NCI-H345 treated with DMSO at 0.1 percent for 48 hours (cell line): ENCODE measurements at regions not wholly inside any gene's neighbourhood (a gene's known extent, or its start where the extent isn't known, plus 50 kb on each side); places are given as distances from the start of the nearest gene placed in this dataset.
"Not testable (repeated sequence)": the region's sequence is repeated elsewhere in the genome, so short reads cannot be mapped to it uniquely, and the experiment has no call there.

Experiments used
- DNase-seq: peaks from one replicate; lab custom pipeline; 2025; ENCODE audit not compliant: unreplicated experiment; lab: John Stamatoyannopoulos, UW

DNA sequence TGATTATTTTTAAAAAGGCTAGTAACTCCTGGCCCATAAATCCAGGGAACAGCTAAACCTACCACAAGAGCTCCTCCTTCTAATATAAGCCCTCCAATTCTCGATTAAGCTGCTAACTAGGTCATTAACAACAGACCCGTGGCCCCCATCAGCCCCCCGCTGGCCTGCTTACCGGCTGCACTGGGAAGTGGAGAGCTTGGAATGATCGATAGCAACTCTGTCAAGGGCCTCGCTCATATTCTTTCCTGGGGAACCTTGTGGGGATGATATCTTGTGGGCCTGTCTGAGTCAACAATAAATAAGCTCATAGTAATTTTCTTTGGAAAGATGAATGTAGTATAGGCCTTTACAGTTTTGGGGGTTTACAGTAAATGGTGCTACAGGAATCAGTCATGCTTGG lies 353.5 kb downstream of the TCERG1L start:
- no peak for DNase-seq

DNA sequence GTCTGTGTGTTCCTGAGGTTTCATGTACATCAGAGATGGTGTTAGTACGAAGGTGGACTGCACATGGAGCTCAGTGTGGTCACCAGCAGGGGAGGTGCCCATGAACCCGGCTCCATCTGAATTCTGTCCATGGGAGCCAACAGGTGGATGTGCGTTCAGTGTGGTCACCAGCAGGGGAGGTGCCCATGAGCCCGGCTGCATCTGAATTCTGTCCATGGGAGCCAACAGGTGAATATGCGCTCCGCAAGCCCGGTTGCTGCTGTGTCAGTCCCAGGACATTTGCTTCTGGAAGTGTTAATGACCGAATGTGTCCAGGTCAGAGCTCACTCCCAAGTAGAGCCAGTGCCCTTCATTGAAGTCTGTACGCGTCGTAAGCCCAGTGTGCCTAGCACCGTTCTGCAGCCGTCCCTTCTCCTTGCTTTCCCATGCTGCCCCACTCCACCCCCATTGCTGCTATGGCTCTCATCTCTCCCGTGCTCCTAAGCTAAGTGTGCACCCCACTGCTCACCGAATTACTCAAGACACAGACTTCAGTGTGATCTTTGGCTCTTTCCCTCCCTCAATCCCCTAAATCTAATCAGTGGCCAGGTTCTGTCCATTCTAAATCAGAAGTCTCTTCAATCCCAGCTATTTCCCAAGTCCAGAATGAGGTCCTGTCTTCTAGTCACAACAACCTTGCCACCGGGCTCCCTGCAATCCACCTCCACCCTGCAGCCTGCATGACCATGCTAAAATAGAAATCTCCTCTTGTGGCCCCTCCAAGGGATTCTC lies 352.4 kb downstream of the TCERG1L start:
- no peak for DNase-seq

DNA sequence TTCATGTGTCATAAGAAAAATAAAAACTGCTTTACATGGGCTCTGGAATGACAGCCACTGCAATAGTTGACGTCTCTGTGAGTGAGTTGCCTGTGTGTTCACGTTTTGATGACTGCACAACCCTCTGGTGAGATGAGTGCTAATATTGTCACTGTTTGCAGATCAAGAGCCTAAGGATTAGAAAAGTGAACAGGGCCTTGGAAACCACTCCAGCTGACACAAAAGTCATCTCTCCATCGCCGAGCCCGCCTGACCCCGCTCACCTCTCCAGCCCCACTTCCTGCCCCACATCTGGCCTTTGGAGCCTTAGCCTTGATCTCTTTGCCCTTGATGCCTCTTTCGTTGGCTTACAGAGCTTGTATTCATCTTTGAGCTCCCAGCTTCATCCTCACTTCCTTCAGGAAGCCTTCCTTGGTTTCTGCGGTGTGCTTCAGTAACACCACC lies 351.7 kb downstream of the TCERG1L start:
- no peak for DNase-seq

DNA sequence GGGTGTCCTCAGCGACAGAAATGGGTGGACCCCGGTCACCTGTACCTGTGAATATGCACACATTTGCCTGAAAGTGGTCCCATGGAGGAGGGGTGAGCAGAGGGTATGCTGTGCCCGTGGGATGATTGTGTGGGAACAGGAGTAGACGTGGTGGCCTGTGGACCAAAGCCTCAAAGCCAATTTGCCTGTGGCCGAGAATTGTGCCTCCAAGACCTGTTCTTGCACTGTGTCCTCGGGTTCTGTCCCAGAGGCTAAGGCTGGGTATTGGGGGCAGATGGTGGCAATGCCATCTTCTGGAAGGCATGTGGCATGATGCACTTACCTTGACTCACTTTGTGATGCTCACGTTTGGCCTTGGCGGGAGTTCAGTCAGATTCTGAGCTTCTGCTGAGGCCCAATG lies 351.0 kb downstream of the TCERG1L start:
- no peak for DNase-seq

DNA sequence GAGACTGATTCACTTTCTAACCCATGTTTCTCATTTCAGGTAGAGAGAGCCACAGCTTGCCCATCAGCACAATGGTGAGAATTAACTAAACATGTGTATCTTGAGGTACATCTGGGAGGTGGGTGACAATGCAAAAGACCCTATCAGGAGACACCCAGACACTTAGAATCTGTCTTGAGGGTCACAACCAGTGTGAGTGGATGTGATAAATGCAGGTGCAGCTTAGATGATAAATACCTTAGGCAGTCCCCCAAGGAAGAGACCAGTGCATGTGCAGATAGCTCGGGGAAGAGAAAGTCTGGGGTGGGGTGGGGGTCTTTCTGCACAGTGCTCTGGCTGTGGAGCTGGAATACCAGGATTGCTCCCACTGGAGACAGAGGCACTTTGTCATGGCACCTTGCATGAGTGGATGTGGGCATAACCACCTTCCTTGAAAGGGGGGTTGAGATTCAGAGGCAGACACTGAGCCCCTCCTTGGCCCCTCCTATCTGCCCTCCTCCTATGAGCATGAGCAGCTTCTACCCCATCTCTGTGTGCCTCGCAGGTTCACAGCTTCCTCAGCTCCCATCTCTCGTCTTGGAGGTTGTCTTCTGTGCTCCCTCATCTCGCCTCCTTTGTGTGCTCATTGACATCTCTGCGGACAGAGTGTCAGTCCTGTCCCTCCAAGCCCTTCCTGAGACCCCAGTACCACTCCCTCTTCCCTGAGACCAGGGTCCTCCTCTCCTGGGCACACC lies 349.8 kb downstream of the TCERG1L start:
- no peak for DNase-seq

DNA sequence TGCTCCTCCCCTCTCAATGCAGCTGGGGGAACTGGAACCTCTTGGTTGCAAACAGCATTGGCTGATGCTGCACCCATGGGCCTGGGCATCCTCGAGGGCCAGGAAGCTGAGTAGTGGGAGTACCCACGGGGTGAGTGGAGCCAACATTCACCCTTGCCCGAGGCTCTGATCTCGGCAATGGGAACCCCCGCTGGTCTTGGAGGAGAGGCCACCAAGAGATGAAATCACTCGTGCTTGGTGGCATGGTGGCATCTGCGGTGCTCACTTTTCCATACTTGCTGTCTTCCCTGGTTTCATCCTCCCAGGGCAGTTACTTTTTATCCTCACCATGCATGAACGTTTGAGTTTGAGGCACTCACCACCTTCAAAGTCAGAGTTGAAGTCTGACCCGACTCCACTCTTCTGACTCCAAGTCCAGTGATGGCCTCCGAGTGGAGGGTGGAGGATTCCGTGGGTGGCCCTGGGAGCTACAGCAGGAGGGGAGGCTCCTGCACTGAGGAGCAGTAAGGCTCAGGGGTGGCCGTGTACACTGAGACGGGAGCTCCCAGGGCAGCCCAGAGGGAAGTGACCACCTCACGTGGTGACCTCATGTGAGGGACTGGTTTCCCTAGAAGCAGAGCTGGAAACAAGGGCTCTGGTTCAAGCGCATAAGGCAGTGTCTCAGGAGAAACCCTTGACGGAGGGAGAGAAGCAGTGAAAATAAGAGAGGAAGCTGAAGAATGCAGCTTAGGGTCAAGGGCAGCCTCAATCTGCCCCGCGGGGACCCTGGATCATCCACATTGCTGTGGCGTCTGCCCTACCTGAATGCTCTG lies 349.1 kb downstream of the TCERG1L start:
- no peak for DNase-seq

DNA sequence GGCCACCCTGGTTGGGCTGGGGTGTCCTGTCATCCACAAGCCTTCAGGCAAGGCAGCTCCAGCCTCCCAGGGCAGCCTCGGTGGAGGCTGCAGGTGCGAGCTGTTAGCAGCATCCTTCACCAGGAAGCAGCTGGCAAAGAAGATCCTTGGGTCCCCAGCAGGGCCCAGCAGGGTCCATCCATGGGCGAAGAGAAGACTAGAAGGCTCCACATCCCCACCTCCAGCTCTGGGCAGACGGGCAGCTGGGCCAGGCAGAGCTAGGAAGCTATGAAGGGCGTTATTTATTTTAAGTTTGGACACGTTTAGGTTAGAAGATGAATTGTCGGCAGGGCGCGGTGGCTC lies 348.5 kb downstream of the TCERG1L start:
- no peak for DNase-seq

DNA sequence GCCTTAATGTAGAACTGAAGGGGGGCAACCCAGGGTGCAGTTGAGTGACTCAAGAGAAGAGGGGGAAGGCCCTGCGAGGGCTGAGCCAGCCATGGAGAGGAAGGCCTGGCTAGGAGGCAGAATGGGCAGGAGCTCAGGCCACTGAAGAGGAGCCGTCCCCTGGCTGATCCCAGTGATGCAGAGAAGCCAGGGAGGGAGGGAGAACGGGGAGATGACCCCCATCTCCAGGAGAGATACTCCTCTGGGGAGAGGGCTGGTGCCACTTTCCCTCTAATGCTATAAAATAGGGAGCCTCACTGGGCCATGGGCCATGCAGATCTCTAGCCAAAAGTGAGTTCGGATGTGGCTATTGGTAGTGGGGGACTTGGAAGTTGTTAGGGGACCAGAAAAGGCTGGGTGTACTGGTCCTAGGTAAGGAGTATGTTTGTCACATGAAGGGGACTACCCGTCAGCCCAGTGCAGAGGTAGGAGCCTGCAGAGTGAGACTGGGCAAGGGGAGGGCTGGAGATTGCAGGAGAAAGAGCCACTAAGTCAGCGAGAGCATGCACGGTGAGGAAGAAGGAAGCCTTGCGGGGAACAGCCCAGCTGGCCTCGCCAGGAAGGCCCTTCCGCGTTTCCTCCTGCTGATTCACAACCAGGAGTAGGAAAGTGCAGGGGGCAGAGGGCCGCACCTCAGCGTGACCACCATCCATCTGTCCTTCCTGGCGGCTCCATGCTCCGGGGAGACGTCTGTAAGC lies 347.6 kb downstream of the TCERG1L start:
- DNase-seq = no peak

DNA sequence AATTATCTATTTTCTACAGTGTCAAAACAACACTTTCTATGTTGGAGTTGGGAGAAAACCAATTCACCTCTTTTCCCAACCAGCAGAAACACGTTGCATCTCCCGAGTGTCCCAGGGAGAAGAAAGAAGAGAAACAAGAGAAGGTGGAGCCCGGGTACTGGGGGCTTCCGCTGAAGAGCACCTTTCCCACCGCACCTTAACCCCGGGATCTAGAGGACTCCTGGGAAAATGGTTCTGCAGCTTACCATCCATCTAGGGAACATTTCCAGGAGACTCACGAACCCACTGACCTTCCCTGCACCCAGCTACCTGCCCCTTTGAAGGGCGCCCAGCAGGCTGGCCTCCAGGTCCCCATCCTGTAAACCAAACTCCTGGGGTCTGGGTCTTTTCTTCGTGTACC lies 346.8 kb downstream of the TCERG1L start:
- no peak for DNase-seq

DNA sequence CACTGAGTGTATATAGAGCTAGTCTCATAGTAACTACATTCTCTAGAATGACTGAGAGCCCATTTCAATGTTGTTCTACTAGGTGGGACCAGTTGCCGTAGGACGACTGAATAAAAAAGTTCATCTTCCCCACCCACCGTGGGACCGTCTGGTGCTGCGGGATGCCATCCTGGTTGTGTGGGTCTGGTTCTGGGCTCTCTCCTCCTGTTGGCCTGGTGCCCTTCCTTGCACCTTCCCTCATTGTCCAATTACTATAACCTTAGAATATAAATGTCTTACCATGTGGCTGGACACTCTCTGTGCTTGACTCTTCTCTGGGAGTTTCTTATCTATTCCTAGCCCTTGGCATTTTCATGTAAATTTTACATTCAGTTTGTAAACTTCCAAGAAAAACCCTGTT lies 344.4 kb downstream of the TCERG1L start:
- no peak for DNase-seq

DNA sequence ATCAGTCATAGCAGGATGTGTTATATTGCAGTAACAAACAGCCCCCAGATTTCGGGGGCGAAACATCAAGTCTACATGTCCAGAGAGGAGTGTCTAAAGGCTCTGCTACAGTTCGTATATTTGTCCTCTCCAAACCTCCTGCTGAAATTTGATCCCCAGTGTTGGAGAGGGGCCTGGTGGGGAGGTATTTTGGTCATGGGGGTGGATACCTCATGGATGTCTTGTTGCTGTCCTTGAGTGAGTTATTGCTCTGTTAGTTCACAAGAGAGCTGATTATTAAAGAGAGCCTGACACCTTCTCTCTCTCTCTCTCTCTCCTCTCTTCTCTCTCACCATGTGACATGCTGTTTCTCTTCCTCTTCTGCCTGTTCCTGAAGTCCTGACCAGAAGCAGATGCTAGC lies 343.7 kb downstream of the TCERG1L start:
- DNase-seq = no peak

DNA sequence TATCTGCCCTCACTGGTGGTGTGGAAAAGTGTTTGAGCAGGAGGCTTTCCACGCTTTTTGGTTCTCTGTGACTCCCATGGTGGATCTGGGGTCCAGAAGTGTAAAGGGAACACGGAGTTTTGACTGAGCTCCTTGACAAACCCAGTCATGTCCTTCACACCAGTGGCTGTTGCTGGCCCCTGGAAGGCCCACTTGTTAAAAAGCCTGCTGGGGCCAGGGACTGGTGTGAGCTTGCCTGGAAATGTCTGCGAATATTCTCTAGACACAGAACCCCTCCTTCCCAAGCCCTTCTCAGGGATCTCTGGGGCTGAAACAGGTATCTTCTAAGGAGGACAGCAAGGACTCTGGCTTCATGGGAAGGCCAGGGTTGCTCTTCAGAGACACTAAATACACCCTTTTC lies 343.0 kb downstream of the TCERG1L start:
- DNase-seq = no peak

DNA sequence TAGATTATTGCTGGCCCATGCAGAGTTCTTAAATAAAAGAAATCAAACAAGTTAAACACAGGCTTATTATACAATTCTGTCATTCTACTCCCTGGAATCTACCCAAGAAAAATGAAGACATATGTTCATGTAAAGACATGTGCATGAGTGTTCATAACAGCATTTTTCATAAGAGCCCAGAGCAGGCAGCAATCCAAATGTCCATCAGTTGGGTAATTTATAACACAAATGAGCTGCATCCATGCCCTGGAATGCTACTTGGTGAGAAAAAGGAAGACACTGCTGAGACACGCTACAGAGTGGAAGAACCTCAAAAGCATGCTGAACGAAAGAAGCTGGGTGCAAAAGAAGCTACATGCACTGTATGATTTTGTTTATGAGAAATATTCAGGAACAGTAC lies 342.6 kb downstream of the TCERG1L start:
- no peak for DNase-seq

DNA sequence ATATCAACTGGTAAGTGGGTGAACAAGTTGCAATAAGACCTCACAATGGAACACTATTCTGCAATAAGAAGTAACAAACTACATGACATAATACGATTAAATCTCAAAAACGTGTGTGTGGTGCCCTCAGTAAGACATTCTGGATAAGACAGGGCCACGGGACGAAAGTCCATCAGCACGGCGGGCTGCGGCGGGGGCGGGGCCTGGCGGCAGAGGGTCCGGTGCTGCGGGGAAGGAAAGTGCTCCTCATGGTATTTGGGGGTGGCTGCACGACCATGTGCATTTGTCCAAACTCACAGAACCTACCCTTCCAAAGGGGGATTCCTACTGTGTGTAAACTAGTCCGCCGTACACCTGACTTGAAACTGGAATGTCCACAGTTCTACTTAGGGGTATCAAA lies 341.8 kb downstream of the TCERG1L start:
- no peak for DNase-seq

DNA sequence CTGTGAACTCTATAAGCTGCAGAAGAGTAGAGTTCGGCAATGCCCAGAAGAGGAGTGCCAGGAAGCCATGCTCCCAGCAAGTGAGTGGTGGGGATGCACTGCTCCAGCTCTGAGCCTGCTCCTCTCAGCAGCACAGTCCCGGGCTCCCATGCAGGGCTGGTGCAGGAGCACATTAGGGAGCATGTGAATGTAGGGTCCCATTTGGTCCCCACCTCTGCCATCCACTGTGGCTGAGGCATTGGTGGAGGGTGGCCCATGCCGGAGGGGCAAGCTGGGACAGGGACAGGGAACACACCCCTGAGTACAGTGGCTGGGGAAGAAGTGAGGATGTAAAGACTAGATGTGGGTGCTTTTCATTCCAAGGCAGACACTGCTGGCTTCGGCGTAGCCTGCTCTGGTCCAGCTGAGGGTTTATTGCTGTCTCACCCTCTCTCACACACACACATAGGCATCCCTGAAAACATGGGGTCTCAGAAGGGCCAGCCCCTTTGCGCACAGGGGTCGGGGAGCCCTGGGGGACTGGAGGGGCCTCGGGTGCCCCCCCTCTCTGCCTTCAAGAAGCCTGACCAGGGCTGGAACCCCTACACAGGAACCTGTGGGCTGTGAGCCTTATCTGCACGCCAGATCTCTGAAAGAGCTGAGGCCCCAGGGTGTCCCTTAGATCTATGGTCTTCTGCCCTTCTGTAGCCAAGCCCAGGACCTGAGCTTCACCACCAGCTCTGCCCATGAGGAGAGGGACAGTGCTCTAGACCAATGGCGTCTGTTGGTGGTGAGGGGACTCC lies 341.0 kb downstream of the TCERG1L start:
- no peak for DNase-seq

DNA sequence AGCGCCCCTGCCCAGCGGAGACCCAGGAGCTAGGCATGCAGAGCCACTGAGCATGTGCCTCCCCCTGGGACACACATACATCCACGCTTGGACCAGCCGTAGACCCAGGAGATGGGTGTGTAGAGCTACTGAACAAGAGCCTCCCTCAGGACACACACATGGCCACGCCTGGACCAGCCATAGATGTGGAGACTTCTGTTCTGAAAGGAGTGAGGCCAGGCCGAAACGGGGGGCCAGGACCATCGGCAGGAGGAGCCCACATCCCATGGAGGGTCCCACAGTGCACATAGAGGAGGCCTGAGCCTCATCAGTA lies 340.4 kb downstream of the TCERG1L start:
- DNase-seq = no peak

DNA sequence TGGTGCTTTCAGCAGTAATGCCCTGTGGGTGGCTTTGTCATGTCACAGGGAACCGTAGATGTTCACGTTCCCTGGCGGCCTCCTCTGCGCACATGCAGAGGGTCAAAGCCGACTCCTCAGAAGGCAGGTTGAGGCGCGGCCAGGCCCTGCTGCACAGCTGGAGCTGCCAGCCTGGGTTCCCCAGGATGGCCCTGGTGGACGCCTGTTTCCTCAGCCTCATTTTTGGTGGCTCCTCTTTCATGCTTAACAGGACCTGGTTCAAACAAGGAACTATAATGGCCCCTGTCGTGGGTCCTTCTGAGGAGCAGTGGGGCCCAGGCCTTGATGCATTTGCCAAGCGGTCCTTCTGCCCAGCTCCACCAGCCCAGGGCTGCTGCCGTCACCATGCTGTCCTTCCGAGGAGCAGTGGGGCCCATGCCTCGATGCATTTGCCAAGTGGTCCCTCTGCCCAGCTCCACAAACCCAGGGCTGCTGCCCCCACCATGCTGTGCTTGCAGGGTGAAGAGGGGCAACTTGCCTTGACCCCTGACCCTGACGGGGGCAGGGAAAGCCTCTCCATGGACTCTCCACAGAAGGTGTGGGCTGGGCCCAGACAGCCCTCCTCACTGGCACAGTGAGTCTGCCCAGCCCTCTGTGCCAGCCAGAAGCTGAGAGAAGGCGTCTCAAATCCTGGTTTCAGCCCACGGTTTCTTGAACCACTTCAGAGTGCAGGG lies 338.2 kb downstream of the TCERG1L start:
- no peak for DNase-seq

DNA sequence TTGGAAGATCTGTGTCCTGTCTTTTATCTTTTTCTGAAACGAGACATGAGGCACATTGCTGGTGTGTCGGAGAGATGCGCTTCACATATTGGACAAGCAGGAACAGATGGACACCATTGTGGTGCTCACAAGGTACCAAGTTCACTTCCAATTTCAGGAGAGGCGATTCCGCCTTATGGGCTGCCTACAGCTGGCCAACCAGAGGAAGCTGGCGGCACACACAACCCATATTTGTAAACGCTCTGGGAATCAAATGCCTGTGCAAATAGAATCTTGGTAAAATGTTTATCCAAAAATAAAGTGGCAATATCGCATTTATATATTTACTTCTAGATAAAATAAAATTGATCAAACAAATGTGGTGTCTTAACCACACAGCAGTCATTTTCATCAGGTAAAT lies 337.4 kb downstream of the TCERG1L start:
- DNase-seq = no peak

DNA sequence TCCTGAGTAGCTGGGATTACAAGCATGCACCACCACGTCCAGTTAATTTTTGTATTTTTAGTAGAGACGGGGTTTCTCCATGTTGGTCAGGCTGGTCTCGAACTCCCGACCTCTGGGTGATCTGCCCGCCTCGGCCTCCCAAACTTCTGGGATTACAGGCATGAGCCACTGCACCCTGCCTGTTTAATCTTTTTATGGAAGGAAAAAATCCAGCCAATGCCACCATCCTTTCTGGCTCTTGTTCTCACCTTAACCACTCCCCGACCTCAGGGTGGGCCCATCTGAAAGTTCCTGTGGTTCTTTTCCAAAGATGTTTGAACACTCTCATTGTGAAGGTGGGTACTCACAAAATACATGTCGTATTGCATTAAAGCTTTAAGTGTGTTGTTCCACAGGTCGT lies 336.2 kb downstream of the TCERG1L start:
- DNase-seq = not testable (repeated sequence)

DNA sequence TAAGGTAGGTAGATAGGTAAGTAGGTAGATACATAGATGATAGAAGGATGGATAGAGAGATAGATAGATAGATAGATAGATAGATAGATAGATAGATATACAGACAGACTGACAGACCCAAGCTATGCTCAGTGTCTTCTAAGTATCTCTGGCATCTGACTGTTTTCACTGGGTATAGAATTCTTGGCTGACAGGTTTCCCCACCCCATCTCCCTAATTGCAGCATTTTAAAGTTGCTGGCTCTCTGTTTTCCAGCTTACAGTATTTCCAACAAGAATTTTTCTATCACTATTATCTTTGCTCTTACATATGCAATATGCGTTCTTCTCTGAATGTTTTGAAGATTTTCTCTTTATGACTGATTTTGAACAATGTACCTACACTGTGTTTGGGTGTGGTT lies 328.7 kb downstream of the TCERG1L start:
- DNase-seq = no peak
